ENCODE measurements at regions not wholly inside any gene's neighbourhood (a gene's known extent, or its start where the extent isn't known, plus 50 kb on each side); places are given as distances from the start of the nearest gene placed in this dataset.

DNA sequence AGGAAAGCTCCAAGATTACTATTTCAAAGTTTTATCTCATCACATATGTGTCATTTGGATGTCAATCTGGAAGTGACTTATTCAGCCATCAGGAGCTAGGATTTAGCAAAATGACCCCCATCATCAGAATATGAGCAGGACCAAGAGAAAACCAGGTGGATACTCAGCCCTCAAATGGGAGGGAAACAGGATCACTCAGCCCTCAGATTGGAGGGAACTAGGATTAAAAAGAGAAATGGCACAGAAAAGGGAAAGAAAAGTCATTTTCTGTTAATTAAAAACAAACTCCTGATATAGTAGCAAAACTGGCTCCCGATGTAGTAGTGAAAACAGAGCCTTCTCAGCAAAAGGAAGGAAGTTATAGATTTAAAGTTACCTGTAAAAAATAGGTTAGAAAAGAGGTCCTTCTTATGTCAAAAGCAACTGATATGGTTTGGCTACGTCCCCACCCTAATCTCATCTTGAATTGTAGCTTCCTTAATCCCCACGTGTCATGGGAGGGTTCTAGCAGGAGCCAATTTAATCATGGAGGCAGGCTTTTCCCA is 69.0 kb upstream of the MYCN start:
- no peak for TF ChIP-seq POLR2A (IDR thresholded peaks at IDR 0.05)
- TF ChIP-seq, protein P1, sequence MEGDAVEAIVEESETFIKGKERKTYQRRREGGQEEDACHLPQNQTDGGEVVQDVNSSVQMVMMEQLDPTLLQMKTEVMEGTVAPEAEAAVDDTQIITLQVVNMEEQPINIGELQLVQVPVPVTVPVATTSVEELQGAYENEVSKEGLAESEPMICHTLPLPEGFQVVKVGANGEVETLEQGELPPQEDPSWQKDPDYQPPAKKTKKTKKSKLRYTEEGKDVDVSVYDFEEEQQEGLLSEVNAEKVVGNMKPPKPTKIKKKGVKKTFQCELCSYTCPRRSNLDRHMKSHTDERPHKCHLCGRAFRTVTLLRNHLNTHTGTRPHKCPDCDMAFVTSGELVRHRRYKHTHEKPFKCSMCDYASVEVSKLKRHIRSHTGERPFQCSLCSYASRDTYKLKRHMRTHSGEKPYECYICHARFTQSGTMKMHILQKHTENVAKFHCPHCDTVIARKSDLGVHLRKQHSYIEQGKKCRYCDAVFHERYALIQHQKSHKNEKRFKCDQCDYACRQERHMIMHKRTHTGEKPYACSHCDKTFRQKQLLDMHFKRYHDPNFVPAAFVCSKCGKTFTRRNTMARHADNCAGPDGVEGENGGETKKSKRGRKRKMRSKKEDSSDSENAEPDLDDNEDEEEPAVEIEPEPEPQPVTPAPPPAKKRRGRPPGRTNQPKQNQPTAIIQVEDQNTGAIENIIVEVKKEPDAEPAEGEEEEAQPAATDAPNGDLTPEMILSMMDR (IDR thresholded peaks at IDR 0.05), result no peak
- Histone ChIP-seq H3K4me3 (no peak overlapping the region), H3K27me3 (no peaks in the 10 kb centered on the region), H3K4me1 (peaks cover 0 to 25% (median 11%) of the 10 kb centered on the region in 4 donors), H3K9me3 (no peaks in the 10 kb centered on the region), H3K27ac (no peak overlapping the region), H3K36me3 (no peaks in the 10 kb centered on the region)
- DNase-seq (no peak), ATAC-seq (no peak)
- intact Hi-C loops (cut with DNase I), result no loop called here
- 88% methylated on average over 2 of the region's 3 CpGs for WGBS (ENCODE audit: insufficient coverage, low coverage, low lambda C conversion rate, missing lambda C conversion rate)

DNA sequence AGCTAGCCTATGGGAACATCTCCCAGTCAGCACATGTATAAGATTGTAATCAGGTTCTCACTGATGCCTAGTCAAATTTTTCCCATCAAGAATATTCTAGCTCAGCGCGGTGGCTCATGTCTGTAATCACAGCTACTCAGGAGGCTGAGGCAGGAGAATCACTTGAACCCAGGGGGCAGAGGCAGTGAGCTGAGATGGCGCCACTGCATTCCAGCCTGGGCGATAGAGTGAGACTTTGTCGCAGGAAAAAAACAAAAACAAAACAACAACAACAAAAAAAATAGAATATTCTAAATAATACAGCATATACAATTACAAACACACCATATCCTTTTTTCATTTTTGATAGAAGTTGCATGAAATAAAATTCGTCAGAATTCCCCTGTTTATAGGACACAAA is 67.5 kb upstream of the MYCN start:
- DNase-seq, result no peak
- no peak overlapping the region for H3K27ac ChIP-seq
- ATAC-seq, result no peak
- H3K9me3 ChIP-seq, result no peaks in the 10 kb centered on the region
- intact Hi-C loops (cut with DNase I), result no loop called here
- no peaks in the 10 kb centered on the region for H3K36me3 ChIP-seq
- TF ChIP-seq, protein P1 (IDR thresholded peaks at IDR 0.05), result no peak
- no peak for TF ChIP-seq POLR2A (IDR thresholded peaks at IDR 0.05)
- no peak overlapping the region for H3K4me3 ChIP-seq
- 94% methylated on average over 6 of the region's 6 CpGs for WGBS (ENCODE audit: insufficient coverage, low coverage, low lambda C conversion rate, missing lambda C conversion rate)
- peaks cover 0 to 28% (median 11%) of the 10 kb centered on the region in 4 donors for H3K4me1 ChIP-seq
- no peaks in the 10 kb centered on the region for H3K27me3 ChIP-seq

DNA sequence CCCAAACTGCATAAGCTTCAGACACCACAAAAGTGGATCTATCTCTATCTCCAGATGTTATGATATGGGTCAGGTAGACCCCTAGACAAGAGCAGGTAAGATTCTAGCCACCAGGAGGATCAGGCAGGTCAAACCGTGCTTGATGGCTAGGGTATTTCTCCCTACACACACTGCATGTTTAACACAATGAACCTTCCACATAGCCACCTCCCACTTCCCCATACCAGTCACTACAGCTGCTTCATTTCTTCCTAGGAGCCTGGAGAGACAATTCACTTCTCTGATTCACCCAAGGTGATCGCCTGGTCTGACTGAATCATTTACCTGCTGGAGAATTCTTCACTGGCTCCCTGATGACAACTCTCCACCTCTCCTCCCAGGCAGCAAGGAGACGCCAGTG is 66.0 kb upstream of the MYCN start:
- DNase-seq, result no peak
- no peaks in the 10 kb centered on the region for H3K27me3 ChIP-seq
- H3K4me3 ChIP-seq, result no peak overlapping the region
- 70% methylated on average over 3 of the region's 3 CpGs for WGBS (ENCODE audit: insufficient coverage, low coverage, low lambda C conversion rate, missing lambda C conversion rate)
- intact Hi-C loops (cut with DNase I), result no loop called here
- H3K4me1 ChIP-seq, result peaks cover 0 to 28% (median 11%) of the 10 kb centered on the region in 4 donors
- no peak for TF ChIP-seq POLR2A (IDR thresholded peaks at IDR 0.05)
- TF ChIP-seq, protein P1 (IDR thresholded peaks at IDR 0.05), result no peak
- peak overlapping the region in 2 of 3 donors; percentile 24 to 45 for H3K27ac ChIP-seq
- no peaks in the 10 kb centered on the region for H3K36me3 ChIP-seq
- peak in 1 of 4 donors; percentile 3 for ATAC-seq
- no peaks in the 10 kb centered on the region for H3K9me3 ChIP-seq

DNA sequence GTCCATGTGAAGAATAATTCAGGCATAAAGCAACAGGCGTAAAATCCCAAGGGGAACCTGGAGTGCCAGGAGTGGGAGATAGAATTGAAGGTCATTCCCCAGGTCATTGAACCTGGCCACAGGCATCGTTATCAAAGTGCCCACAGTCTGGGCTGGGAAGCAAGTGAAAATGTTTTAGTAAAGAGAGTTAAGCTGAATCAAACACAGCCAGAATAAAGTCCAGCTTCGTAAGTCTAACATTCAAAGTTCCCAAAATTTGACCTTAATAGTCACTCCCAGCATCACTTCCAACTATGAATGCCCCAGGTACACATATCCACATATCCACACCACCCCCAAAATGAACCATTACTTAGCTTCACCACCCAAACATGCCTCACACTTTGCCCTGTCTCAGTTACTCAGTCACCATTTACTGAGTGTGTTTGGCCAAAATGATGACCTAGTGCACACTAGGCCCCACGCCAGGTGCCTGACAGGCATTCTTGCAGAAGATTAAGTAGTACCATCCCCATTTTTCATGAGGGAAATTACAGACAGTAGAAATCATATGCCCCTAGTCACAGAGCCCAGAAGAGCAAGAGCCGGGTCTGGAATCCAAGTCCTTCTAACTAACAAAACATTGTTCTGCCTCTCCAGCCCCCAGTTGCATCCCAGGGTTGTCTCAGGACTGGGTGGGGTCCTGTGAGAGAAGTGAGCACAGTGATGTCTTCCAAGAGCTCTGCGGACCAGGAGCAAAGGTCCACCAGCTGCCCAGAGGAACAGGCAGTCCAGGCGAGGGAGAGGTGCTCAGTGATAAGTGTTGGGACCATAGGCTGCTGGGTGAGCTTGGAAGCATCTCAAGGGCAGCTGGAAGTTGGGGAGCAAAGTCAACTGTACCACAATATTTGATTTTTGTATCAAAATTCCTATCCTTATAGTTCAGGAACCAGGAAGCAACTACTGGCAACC is 65.2 kb upstream of the MYCN start:
- Histone ChIP-seq H3K27ac (peak overlapping the region; percentile 13 to 45 (median 39)), H3K4me3 (no peak overlapping the region), H3K36me3 (no peaks in the 10 kb centered on the region), H3K9me3 (no peaks in the 10 kb centered on the region), H3K4me1 (peaks cover 0 to 22% (median 10%) of the 10 kb centered on the region in 4 donors), H3K27me3 (no peaks in the 10 kb centered on the region)
- intact Hi-C loops (cut with DNase I), result no loop called here
- TF ChIP-seq, protein P1 (IDR thresholded peaks at IDR 0.05), result no peak
- TF ChIP-seq POLR2A (IDR thresholded peaks at IDR 0.05), result no peak
- DNase-seq, result peak; percentile 69 to 78 (median 76)
- peak; percentile 86 to 89 (median 88) for ATAC-seq
- 27% methylated on average over 5 of the region's 7 CpGs for WGBS (ENCODE audit: insufficient coverage, low coverage, low lambda C conversion rate, missing lambda C conversion rate)

Data from right lobe of liver (tissue), 6 donors.